SK-N-SH (cell line): ENCODE measurements at regions not wholly inside any gene's neighbourhood (a gene's known extent, or its start where the extent isn't known, plus 50 kb on each side); places are given as distances from the start of the nearest gene placed in this dataset.

Experiments
- CTCF ChIP-seq: fragments of 200-600 bp; sonication (generic); IDR thresholded peaks from 2 replicates; pipeline ENCODE4 v1.6.1; 2017; ENCODE audit warnings: antibody characterized with exemption, mild to moderate bottlenecking, moderate library complexity
- EP300 ChIP-seq, 2 experiments: IDR thresholded peaks; 2 replicates each; pipeline versions ENCODE4 v1.4.0 to v1.6.1; 2012; ENCODE audit warnings: borderline replicate concordance in 1 of 2, low read depth in 1 of 2, low read length in 1 of 2
- EZH2phosphoT487 ChIP-seq: fragments of 200-600 bp; sonication (generic); IDR thresholded peaks from 2 replicates; pipeline ENCODE4 v1.6.1; 2017; ENCODE audit warnings: low read depth, mixed run types, mild to moderate bottlenecking, antibody characterized with exemption, moderate library complexity, borderline replicate concordance
- GATA2 ChIP-seq: sonication (generic); formaldehyde crosslinking; IDR thresholded peaks from 2 replicates; pipeline ENCODE4 v1.5.0; 2020; ENCODE audit warnings: mild to moderate bottlenecking, missing genetic modification reagents
- MAX ChIP-seq: IDR thresholded peaks from 2 replicates; pipeline ENCODE4 v1.4.0; 2012; ENCODE audit warnings: low read depth
- NFIC ChIP-seq: IDR thresholded peaks from 2 replicates; pipeline ENCODE4 v1.4.0; 2012; ENCODE audit warnings: borderline replicate concordance
- PBX3 ChIP-seq: IDR thresholded peaks from 2 replicates; pipeline ENCODE4; 2012
- POLR2AphosphoS5 ChIP-seq: IDR thresholded peaks from 2 replicates; pipeline ENCODE4 v1.6.1; 2012; ENCODE audit warnings: low read depth, low read length
- RAD21 ChIP-seq: IDR thresholded peaks from 2 replicates; pipeline ENCODE4 v1.6.1; 2012; ENCODE audit warnings: mild to moderate bottlenecking, low read length
- SMC3 ChIP-seq: IDR thresholded peaks from 2 replicates; pipeline ENCODE4 v1.6.1; 2012; ENCODE audit warnings: low read depth, low read length, improper control_type of control experiment
- TAF1 ChIP-seq: IDR thresholded peaks from 2 replicates; pipeline ENCODE4 v1.6.1; 2012; ENCODE audit warnings: low read depth, mild to moderate bottlenecking, low read length, moderate library complexity, borderline replicate concordance
- USF2 ChIP-seq: fragments of 150-350 bp; IDR thresholded peaks from 2 replicates; pipeline ENCODE4 v1.6.1; 2017; ENCODE audit warnings: antibody characterized with exemption, low read length, low read depth, borderline replicate concordance

- no peak for TF ChIP-seq EP300 (IDR thresholded peaks at IDR 0.05; ENCODE audit: borderline replicate concordance in 1 of 2, low read depth in 1 of 2, low read length in 1 of 2)
- no peak for TF ChIP-seq CTCF
- TF ChIP-seq RAD21, result no peak
- TF ChIP-seq MAX, result no peak
- TF ChIP-seq POLR2AphosphoS5, result no peak
- no peak for TF ChIP-seq PBX3
- no peak for TF ChIP-seq TAF1
- no peak for TF ChIP-seq NFIC
- TF ChIP-seq GATA2 (CRISPR knock-in tag), result no peak
- TF ChIP-seq EZH2phosphoT487, result no peak
- no peak for TF ChIP-seq USF2
- no peak for TF ChIP-seq SMC3
Observed at GRCh38 chr4:153151535-153152455, 52.4 kb upstream of the TRIM2 start.
